Activated CD4-positive, alpha-beta T cell treated with anti-CD3 and anti-CD28 coated beads, Interleukin-2, amount 10 ng/mL, durations not matched to agents 7 days and 5 days (primary cell): ENCODE measurements at regions not wholly inside any gene's neighbourhood (a gene's known extent, or its start where the extent isn't known, plus 50 kb on each side); places are given as distances from the start of the nearest gene placed in this dataset.

Experiments used
- CTCF ChIA-PET: fragments of 350-600 bp; sonication (Branson Sonifier 250); formaldehyde crosslinking; loops from one replicate; lab custom pipeline; 2021; ENCODE audit warnings: antibody characterized with exemption; lab: Charles Lee
- POLR2A ChIA-PET: fragments of 350-600 bp; sonication (Branson Sonifier 250); formaldehyde crosslinking; loops from one replicate; lab custom pipeline; 2021; ENCODE audit warnings: antibody characterized with exemption; lab: Charles Lee
- DNase-seq: peaks from one replicate; pipeline ENCODE4 v3.0.0-alpha.2; 2020
- H3K27ac Mint-ChIP-seq: one replicate; pipeline ENCODE4 v1.8.0; 2021; ENCODE audit warnings: mild to moderate bottlenecking, moderate library complexity, mixed read lengths
- H3K27me3 Mint-ChIP-seq: one replicate; pipeline ENCODE4 v1.8.0; 2021; ENCODE audit warnings: mixed read lengths
- H3K36me3 Mint-ChIP-seq: one replicate; pipeline ENCODE4 v1.8.0; 2021; ENCODE audit warnings: low read depth, mixed read lengths
- H3K4me1 Mint-ChIP-seq: one replicate; pipeline ENCODE4 v1.8.0; 2021; ENCODE audit warnings: mixed read lengths
- H3K4me3 Mint-ChIP-seq: one replicate; pipeline ENCODE4 v1.8.0; 2021; ENCODE audit warnings: mild to moderate bottlenecking, moderate library complexity, mixed read lengths
- H3K9me3 Mint-ChIP-seq: one replicate; pipeline ENCODE4 v1.8.0; 2021; ENCODE audit warnings: mixed read lengths

DNA sequence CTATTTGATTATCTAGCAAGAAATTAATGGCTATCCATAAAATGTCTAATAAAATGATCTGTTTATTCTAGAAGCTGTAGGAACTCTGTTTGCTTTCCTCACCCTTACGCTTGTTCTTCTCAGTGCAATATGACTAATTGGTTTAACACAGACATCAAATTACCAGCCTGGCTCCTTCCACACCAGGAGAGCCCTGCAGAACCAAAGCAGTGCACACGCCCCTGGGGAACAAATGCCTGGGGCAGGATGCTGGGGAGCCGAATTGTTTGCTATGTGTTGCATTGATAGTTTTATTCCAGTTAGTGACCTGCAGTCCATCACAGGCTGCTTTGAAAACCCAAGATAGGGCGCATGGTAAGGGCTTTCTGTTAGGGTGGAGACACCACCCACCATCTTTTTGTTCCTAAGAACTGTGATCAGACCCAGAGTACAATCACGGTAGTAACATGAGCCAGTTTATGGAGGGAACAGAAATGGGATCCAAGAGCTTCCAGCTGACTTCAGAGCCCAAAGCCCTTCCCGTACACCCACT lies 126.4 kb upstream of the CD93 start:
- no peak overlapping the region for H3K4me3 Mint-ChIP-seq
- ChIA-PET CTCF (no interaction called here), POLR2A (no interaction called here)
- H3K4me1 Mint-ChIP-seq = no peaks in the 10 kb centered on the region
- H3K36me3 Mint-ChIP-seq = no peaks in the 10 kb centered on the region
- DNase-seq = no peak
- H3K9me3 Mint-ChIP-seq = no peaks in the 10 kb centered on the region
- H3K27ac Mint-ChIP-seq = no peak overlapping the region
- H3K27me3 Mint-ChIP-seq = peaks cover 10% of the 10 kb centered on the region

DNA sequence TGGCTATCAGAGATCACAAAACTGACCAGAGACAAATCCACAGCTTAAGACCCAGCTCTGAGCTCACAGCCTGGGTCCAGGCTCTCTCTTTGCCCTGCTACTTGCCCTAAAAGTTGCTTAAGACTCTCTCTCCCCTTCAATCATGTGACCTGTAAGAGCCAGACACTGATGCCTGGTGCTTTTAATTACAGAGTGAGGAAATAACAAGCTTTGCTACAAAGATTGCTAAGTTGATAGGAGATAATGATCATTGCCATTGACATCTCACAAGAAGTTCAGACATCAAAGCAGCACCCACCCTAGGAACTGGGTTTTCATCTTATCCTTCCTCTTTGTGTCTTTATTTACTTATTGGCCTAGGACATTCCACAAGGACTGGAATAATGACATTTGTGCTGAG lies 125.9 kb upstream of the CD93 start:
- Mint-ChIP-seq H3K4me1 (no peaks in the 10 kb centered on the region), H3K27me3 (peaks cover 10% of the 10 kb centered on the region), H3K27ac (no peak overlapping the region), H3K9me3 (no peaks in the 10 kb centered on the region), H3K36me3 (no peaks in the 10 kb centered on the region), H3K4me3 (no peak overlapping the region)
- no peak for DNase-seq
- CTCF ChIA-PET = no interaction called here
- POLR2A ChIA-PET = no interaction called here

DNA sequence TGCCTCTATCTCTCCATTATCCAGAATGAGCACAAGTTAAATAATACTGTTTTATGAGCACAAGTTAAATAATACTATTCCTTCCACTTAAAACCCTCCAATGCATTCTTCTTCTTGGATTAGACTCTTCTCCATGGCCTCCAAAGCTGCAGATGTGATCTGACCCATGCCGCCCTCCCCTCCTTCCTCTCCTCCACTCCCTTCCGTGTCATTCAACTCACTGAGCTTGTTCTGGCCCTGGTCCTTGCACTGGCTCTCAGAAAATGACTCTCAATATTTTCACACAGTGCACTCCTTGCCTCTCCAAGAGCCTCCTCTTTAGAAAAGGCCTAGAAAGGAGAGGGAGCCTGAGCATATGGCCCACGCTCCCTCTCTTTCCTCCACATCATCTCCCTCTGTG lies 125.0 kb upstream of the CD93 start:
- DNase-seq = no peak
- Mint-ChIP-seq H3K27me3 (peaks cover 10% of the 10 kb centered on the region), H3K27ac (no peak overlapping the region), H3K9me3 (no peaks in the 10 kb centered on the region), H3K4me1 (no peaks in the 10 kb centered on the region), H3K4me3 (no peak overlapping the region), H3K36me3 (no peaks in the 10 kb centered on the region)
- CTCF ChIA-PET = no interaction called here
- POLR2A ChIA-PET = no interaction called here

DNA sequence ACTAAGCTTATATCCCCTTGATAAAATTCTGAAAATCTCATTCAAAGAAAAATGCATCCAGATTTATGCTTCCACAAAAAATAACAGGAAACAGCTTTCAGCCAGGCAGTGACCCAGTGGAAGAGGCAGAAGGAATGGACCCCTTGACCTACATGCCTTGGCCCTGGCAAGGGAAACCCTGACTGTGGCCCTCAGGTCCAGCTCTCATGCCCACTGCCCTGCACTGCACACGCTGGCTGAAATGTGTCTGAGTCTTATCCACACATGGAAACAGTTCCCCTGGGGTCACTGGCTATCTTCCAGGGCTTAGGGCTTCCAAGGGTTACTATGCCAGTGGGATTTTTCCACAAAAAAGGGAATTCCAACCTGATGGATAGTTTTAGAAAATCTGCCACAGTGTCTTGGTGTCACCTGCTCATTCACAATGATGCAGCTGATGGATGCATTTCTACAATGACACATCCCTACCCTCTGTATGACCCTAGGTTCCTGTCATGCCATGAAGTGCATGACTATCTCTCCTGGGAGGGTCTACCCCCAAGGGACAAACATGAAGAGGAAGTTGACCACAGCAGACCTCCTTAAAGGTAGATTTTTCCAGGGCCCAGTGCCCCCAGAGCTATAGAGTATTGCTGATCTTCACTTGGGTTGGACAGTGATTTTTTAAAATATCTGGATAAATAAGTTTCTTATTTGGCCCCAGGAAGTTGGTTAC lies 121.9 kb upstream of the CD93 start:
- CTCF ChIA-PET = no interaction called here
- Mint-ChIP-seq H3K27me3 (peaks cover 10% of the 10 kb centered on the region), H3K36me3 (no peaks in the 10 kb centered on the region), H3K4me3 (no peak overlapping the region), H3K9me3 (no peaks in the 10 kb centered on the region), H3K27ac (no peak overlapping the region), H3K4me1 (no peaks in the 10 kb centered on the region)
- POLR2A ChIA-PET = no interaction called here
- DNase-seq = no peak

DNA sequence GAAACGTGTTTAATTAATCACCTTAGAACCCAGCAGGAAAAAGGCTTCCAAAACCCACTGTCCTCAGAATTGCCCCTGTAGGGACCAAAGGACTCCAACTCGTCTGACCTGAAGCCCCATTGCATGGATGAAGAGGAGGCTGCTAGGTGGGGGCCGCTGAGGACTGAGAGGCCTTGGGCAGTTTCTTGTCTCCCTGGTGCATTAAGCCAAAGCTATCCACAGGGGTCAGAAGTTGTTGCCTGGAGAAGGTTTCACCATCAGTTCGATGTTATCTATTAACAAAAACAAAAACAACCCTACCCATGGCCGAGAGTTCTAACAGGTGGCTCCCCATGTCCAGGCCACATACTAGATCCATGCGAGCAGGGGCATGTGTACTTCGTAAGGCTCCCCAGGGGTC lies 120.9 kb upstream of the CD93 start:
- POLR2A ChIA-PET = no interaction called here
- no peaks in the 10 kb centered on the region for H3K36me3 Mint-ChIP-seq
- no peak overlapping the region for H3K4me3 Mint-ChIP-seq
- DNase-seq = no peak
- peaks cover 7% of the 10 kb centered on the region for H3K27me3 Mint-ChIP-seq
- no peaks in the 10 kb centered on the region for H3K9me3 Mint-ChIP-seq
- CTCF ChIA-PET = no interaction called here
- H3K27ac Mint-ChIP-seq = no peak overlapping the region
- H3K4me1 Mint-ChIP-seq = no peaks in the 10 kb centered on the region

DNA sequence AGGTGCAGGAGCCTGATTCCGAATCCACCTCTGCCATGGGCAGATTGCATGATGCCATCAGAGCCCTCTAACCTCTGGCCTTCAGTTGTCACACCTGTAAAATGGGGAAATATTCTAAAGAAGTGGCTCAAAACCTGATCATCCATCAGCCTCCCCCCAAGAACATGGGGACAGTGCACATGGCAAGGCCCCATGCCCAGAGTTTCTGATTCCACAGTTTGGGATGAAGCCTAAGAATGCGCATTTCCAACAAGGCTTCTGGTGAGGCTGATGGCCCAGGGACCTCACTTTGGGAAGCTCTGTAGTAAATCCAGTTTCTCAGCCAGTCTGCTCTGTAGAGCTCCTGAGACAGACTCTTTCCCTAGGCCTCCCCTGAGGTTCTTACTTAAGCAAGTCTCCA lies 119.9 kb upstream of the CD93 start:
- H3K9me3 Mint-ChIP-seq = no peaks in the 10 kb centered on the region
- H3K27ac Mint-ChIP-seq = no peak overlapping the region
- H3K36me3 Mint-ChIP-seq = no peaks in the 10 kb centered on the region
- H3K27me3 Mint-ChIP-seq = peaks cover 4% of the 10 kb centered on the region
- H3K4me1 Mint-ChIP-seq = no peaks in the 10 kb centered on the region
- no peak overlapping the region for H3K4me3 Mint-ChIP-seq
- ChIA-PET POLR2A (no interaction called here), CTCF (interaction anchor here (0.7 kb wide), 1 partner anchor 13 kb away, joined by 3 read pairs; no protein-coding TSS in a partner anchor)
- no peak for DNase-seq

DNA sequence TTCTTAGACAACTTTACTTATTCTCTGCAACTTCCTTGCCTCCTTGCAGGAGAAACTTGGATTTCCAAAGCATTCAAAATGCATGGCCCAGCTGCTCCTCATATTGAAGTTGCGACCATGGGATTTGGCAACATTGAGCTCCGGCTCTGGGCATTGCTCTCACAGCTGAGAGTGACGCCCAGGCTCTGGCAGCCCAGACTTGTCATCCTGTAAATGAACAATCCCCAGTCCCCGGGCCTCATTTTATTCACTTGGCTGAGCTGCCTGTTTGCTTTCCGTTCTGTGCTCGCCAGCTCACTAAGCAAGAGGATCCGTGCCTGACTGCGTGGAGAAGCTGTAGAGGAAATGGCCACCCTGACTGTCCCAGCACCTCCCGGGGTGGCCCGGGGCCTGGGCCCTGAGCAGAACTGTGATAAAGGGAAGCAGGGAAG lies 119.5 kb upstream of the CD93 start:
- Mint-ChIP-seq H3K4me1 (no peaks in the 10 kb centered on the region), H3K27me3 (peaks cover 2% of the 10 kb centered on the region), H3K4me3 (no peak overlapping the region), H3K36me3 (no peaks in the 10 kb centered on the region), H3K27ac (no peak overlapping the region), H3K9me3 (no peaks in the 10 kb centered on the region)
- no peak for DNase-seq
- ChIA-PET CTCF (no interaction called here), POLR2A (no interaction called here)

DNA sequence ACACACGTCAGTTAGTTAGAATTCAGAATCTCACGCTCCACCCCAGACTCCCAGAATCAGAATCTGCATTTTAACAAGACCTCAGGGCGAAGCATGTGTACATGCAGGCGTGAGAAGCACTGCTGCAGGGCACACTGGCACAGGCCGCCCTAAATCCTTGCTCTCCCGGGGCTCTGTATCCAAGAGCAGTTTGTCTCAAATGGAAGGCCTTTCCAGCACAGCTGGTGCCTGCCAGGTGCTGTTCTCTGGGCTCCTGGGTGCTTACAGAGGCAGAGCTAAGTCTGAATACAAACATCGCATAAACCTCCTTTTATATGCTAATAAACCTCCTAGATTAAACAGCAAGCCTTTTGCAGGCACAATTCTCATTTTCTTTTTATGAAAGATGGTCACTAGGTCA lies 119.1 kb upstream of the CD93 start:
- ChIA-PET CTCF (no interaction called here), POLR2A (no interaction called here)
- Mint-ChIP-seq H3K27ac (no peak overlapping the region), H3K36me3 (no peaks in the 10 kb centered on the region), H3K4me3 (no peak overlapping the region), H3K4me1 (no peaks in the 10 kb centered on the region), H3K27me3 (peaks cover 2% of the 10 kb centered on the region), H3K9me3 (no peaks in the 10 kb centered on the region)
- no peak for DNase-seq

DNA sequence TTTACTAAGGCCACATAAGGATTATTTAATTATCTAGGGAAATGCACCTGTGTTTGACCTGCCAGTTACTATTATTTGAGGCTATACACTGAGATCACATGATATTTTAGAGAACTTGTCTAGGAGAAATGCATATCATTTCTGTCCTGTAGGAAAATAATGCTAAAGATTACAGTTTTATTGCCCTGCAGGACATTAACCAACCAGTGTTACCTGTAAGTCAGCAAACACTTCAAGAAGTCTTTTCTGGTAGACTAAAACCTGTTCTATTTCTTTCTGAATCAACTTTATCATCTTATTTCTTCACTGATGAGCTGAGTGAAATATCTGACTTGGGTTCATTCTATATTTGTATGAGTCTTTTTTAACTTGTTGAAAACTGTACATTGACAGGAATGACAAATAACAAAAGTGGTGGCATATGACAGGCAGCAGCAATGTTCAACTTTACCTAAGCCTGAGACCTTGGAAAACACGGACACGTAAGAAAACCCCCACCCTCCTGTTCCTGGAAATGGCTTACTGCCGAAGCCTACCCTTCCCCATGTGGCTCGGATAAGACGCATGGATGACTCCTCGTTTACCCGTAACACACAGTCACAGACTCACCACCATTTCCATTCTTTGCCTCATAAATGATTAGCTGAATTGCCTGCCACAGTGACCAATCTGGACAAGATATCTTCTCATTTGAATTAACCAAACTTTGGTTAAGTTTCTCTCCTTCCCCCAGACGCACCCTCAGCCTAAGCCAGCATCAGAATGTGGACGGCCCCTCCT lies 118.0 kb upstream of the CD93 start:
- no peaks in the 10 kb centered on the region for H3K9me3 Mint-ChIP-seq
- no peak overlapping the region for H3K4me3 Mint-ChIP-seq
- H3K27me3 Mint-ChIP-seq = peaks cover 2% of the 10 kb centered on the region
- ChIA-PET CTCF (no interaction called here), POLR2A (no interaction called here)
- no peak for DNase-seq
- H3K36me3 Mint-ChIP-seq = no peaks in the 10 kb centered on the region
- no peak overlapping the region for H3K27ac Mint-ChIP-seq
- H3K4me1 Mint-ChIP-seq = no peaks in the 10 kb centered on the region

DNA sequence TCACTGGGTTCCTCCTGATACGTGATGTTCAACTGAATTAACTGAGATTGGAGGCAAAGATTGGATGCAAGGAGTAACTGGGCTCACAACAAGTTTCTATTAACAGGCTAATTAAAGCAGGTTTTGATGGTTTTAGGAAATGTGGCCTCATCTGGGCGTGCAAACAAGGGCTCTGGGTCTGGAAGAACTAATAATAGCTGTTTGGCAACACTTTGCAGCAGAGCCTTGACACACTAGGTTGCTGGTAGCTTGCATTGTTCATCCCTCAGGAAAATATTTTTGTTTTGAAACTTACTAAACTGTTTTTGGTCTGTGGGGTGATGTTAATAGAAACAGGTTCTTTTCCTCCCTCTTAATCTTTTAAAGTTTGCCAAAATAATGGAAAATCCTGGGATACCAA lies 117.2 kb upstream of the CD93 start:
- ChIA-PET POLR2A (no interaction called here), CTCF (no interaction called here)
- DNase-seq = no peak
- Mint-ChIP-seq H3K4me1 (no peaks in the 10 kb centered on the region), H3K27ac (no peak overlapping the region), H3K36me3 (no peaks in the 10 kb centered on the region), H3K4me3 (no peak overlapping the region), H3K27me3 (peaks cover 3% of the 10 kb centered on the region), H3K9me3 (no peaks in the 10 kb centered on the region)

DNA sequence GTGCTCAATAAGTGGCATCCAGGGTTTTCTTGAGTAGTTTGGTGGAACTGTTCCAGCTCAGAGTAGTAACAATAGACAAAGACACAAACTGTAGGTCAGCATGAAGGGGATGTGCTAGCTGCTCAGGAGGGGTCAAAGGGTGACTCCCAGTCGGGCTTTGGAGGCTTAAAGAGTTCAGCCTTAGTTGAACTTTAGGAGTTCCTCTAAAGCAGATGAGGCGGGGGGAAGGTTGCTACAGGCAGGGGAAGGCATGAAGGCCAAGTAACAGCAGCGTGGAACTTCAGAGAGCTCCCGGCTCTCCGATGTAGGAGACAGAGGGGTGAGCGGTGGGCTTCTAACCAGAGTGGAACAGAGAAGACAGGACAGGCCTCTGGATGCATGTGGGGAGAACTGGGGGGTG lies 115.5 kb upstream of the CD93 start:
- ChIA-PET POLR2A (no interaction called here), CTCF (no interaction called here)
- H3K27me3 Mint-ChIP-seq = peaks cover 14% of the 10 kb centered on the region
- no peaks in the 10 kb centered on the region for H3K4me1 Mint-ChIP-seq
- no peak for DNase-seq
- no peak overlapping the region for H3K27ac Mint-ChIP-seq
- no peaks in the 10 kb centered on the region for H3K36me3 Mint-ChIP-seq
- H3K9me3 Mint-ChIP-seq = no peaks in the 10 kb centered on the region
- H3K4me3 Mint-ChIP-seq = no peak overlapping the region

DNA sequence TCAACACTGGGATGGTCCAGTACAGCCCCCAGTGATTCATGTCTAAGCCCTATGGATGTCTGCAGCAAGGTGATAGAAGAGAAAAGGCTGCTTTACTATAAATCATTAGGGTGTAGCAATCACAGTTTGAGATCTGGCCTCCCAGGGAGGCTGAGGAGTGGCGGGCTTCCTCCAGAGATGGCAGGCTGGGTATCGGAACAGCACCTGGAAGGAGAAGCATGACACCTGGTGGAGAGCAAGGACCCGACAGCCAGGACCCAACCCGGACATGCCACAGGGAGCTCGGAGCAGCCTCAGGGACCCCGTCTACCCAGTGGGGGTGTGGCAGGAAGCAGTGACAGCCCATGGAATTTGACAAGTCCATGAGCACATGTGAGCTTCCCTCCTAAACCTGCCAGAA lies 114.8 kb upstream of the CD93 start:
- no peaks in the 10 kb centered on the region for H3K36me3 Mint-ChIP-seq
- peaks cover 16% of the 10 kb centered on the region for H3K27me3 Mint-ChIP-seq
- no peak for DNase-seq
- H3K9me3 Mint-ChIP-seq = no peaks in the 10 kb centered on the region
- H3K27ac Mint-ChIP-seq = no peak overlapping the region
- ChIA-PET CTCF (no interaction called here), POLR2A (no interaction called here)
- H3K4me1 Mint-ChIP-seq = no peaks in the 10 kb centered on the region
- H3K4me3 Mint-ChIP-seq = no peak overlapping the region

DNA sequence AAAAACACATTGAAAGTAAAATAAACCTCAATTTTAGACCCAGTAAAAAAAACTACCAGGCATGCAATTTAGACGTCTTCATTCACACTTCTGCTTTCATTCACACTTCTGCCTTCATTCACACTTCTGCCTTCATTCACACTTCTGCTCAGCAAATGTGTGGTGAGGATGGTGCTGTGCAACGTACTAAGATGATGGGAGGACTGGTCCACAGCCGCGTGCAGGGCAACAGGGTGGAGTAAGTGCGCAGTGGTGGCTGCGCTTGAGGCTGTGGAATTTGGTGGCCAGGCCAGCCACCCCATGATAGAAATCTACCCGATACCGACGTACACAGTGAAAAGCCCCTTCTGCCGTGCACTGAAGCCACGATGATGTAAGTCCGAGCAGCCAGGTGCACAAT lies 114.3 kb upstream of the CD93 start:
- no peaks in the 10 kb centered on the region for H3K36me3 Mint-ChIP-seq
- H3K4me1 Mint-ChIP-seq = no peaks in the 10 kb centered on the region
- peaks cover 19% of the 10 kb centered on the region for H3K27me3 Mint-ChIP-seq
- CTCF ChIA-PET = no interaction called here
- POLR2A ChIA-PET = no interaction called here
- no peaks in the 10 kb centered on the region for H3K9me3 Mint-ChIP-seq
- no peak for DNase-seq
- no peak overlapping the region for H3K4me3 Mint-ChIP-seq
- no peak overlapping the region for H3K27ac Mint-ChIP-seq
